K562 (cell line): ENCODE measurements at regions not wholly inside any gene's neighbourhood (a gene's known extent, or its start where the extent isn't known, plus 50 kb on each side); places are given as distances from the start of the nearest gene placed in this dataset.

Source experiments
- ATAC-seq: fragments of 200-7000 bp; cut with Tn5 transposase; 3 replicates; pipeline ENCODE4 v1.9.1; 2020; ENCODE audit warnings: moderate library complexity
- BruUV-seq: library from RNA; stranded (reverse); fragments of 400-500 nt; replicated peaks from 2 replicates; lab custom pipeline; 2021; lab: Mats Ljungman, UMichigan
- CTCF ChIA-PET: fragments of 300-600 bp; formaldehyde crosslinking; extraction: SDS; loops from one replicate; lab custom pipeline; 2021; ENCODE audit warnings: low intra/inter-chr PET ratio; lab: Yijun Ruan, JAX
- POLR2A ChIA-PET: fragments of 300-600, 350-650 bp; sonication (Branson Sonifier 250); formaldehyde crosslinking; extraction: SDS; loops from one replicate; lab custom pipeline; 2021; ENCODE audit warnings: antibody characterized with exemption, inconsistent platforms; lab: Yijun Ruan, JAX
- DNase-seq, 4 experiments: peaks; one replicate each; pipeline versions ENCODE4 v3.0.0 to v3.0.0-alpha.2; 2011 to 2018; ENCODE audit warnings: low spot score in 3 of 4, mixed read lengths in 3 of 4; ENCODE audit errors: extremely low read depth in 1 of 4
- FAIRE-seq: peaks from 2 replicates; lab custom pipeline; 2011; peaks lifted over from hg19 to GRCh38; lab: Jason Lieb, UNC
- H2AFZ ChIP-seq: 2 replicates; pipeline ENCODE4 v1.6.0; 2011; ENCODE audit warnings: low read depth, low read length, control low read depth, inconsistent platforms
- H3K27ac ChIP-seq: fragments of 200-600 bp; 3 replicates; pipeline ENCODE4 v1.8.0; 2011; ENCODE audit warnings: low read depth, mild to moderate bottlenecking, control low read depth, inconsistent platforms, low read length, moderate library complexity, mixed read lengths; ENCODE audit errors: extremely low read depth
- H3K27me3 ChIP-seq, 2 experiments: fragments of 300-600 bp in 1 of 2; 2 replicates in 1 of 2; 3 replicates in 1 of 2; pipeline versions ENCODE4 v1.6.0 to v1.8.0; 2011; ENCODE audit warnings: inconsistent platforms in 2 of 2, low read length in 2 of 2, mild to moderate bottlenecking in 1 of 2, mixed read lengths in 1 of 2, moderate library complexity in 1 of 2; ENCODE audit not compliant: control insufficient read depth in 2 of 2, insufficient read depth in 2 of 2
- H3K36me3 ChIP-seq: fragments of 300-600 bp; 3 replicates; pipeline ENCODE4 v1.8.0; 2011; ENCODE audit warnings: mild to moderate bottlenecking, low read length, inconsistent platforms; ENCODE audit not compliant: control insufficient read depth, insufficient read depth
- H3K4me1 ChIP-seq, 2 experiments: fragments of 200-600 bp in 1 of 2; replicated peaks in 1 of 2; 2 replicates in 1 of 2; 3 replicates in 1 of 2; pipeline versions ENCODE4 v1.5.1 to v1.8.0; 2011; ENCODE audit warnings: inconsistent platforms in 2 of 2, low read length in 2 of 2, mild to moderate bottlenecking in 1 of 2, mixed read lengths in 1 of 2, moderate library complexity in 1 of 2; ENCODE audit not compliant: control insufficient read depth in 2 of 2, insufficient read depth in 2 of 2
- H3K4me2 ChIP-seq: 2 replicates; pipeline ENCODE4 v1.6.1; 2011; ENCODE audit warnings: low read length, control low read depth, inconsistent platforms, mixed read lengths; ENCODE audit not compliant: insufficient read depth
- H3K4me3 ChIP-seq: fragments of 200-600 bp; sonication (generic), shearing (Covaris generic); 2 replicates; pipeline ENCODE4 v1.5.1; 2016; ENCODE audit warnings: control low read depth, inconsistent platforms
- H3K79me2 ChIP-seq: fragments of 200-600 bp; 3 replicates; pipeline ENCODE4 v1.8.0; 2011; ENCODE audit warnings: low read length, inconsistent platforms; ENCODE audit not compliant: control insufficient read depth, insufficient read depth
- H3K9ac ChIP-seq, 2 experiments: 2 replicates each; pipeline versions ENCODE4 v1.6.0 to v1.6.1; 2011; ENCODE audit warnings: low read depth in 2 of 2, low read length in 2 of 2, control low read depth in 1 of 2, inconsistent platforms in 1 of 2, mild to moderate bottlenecking in 1 of 2, mixed read lengths in 1 of 2; ENCODE audit not compliant: insufficient read depth in 1 of 2
- H3K9me1 ChIP-seq: one replicate; pipeline ENCODE4 v1.6.0; 2011; ENCODE audit warnings: inconsistent platforms, mild to moderate bottlenecking, low read length, moderate library complexity; ENCODE audit not compliant: control insufficient read depth, insufficient read depth
- H3K9me3 ChIP-seq: replicated peaks from 2 replicates; pipeline ENCODE4 v1.5.1; 2011; ENCODE audit warnings: low read depth, low read length, inconsistent platforms; ENCODE audit not compliant: control insufficient read depth, insufficient read depth
- H4K20me1 ChIP-seq: replicated peaks from 2 replicates; pipeline ENCODE4 v1.6.1; 2011; ENCODE audit warnings: low read length, inconsistent platforms, mixed read lengths; ENCODE audit not compliant: control insufficient read depth, insufficient read depth
- CHD7 ChIP-seq: fragments of 200-600 bp; sonication (generic); IDR thresholded peaks from one replicate; pipeline ENCODE4 v1.6.1; 2012; ENCODE audit warnings: mild to moderate bottlenecking, low read depth, low read length, inconsistent platforms
- FOXA1 ChIP-seq: fragments of 450-650 bp; IDR thresholded peaks from 2 replicates; pipeline ENCODE4 v1.6.1; 2016; ENCODE audit warnings: mild to moderate bottlenecking, borderline replicate concordance
- GTF2E2 ChIP-seq: fragments of 200-800 bp; sonication (Bioruptor generic); IDR thresholded peaks from 2 replicates; pipeline ENCODE4 v1.6.1; 2016; ENCODE audit warnings: missing genetic modification characterization, missing compliant biosample characterization
- ZEB2 ChIP-seq: fragments of 450-650 bp; IDR thresholded peaks from 2 replicates; pipeline ENCODE4 v1.6.1; 2016
- ZNF184 ChIP-seq: sonication (generic); formaldehyde crosslinking; IDR thresholded peaks from 2 replicates; pipeline ENCODE4 v1.5.0; 2020; ENCODE audit warnings: missing genetic modification reagents
- ZNF263 ChIP-seq: sonication (generic); formaldehyde crosslinking; IDR thresholded peaks from 2 replicates; pipeline ENCODE4 v1.8.0; 2022; ENCODE audit warnings: mild to moderate bottlenecking, missing genetic modification reagents, borderline replicate concordance
- ZNF589 ChIP-seq: fragments of 200-800 bp; sonication (Bioruptor generic); IDR thresholded peaks from 2 replicates; pipeline ENCODE4 v1.6.1; 2016; ENCODE audit warnings: low read depth, missing genetic modification characterization, missing compliant biosample characterization
- WGBS: fragments of 100-300 bp; shearing (Covaris generic); methylation state at CpG from one replicate; pipeline ENCODE4 v1.1.6; 2016; ENCODE audit warnings: low coverage, mixed read lengths; ENCODE audit not compliant: insufficient coverage; ENCODE audit errors: missing lambda C conversion rate; 5-methylcytosine and 5-hydroxymethylcytosine counted together
- in situ Hi-C: fragments of 300-500 bp; cut with MboI; formaldehyde crosslinking; loops from 4 replicates; pipeline ENCODE4 v1.15.0; 2018; ENCODE audit warnings: inconsistent platforms, mixed read lengths
- intact Hi-C: fragments of 100-400 bp; cut with micrococcal nuclease; formaldehyde crosslinking; loops from 2 replicates; pipeline ENCODE4 v1.14.2; 2022

- POLR2A ChIA-PET, result no interaction called here
- intact Hi-C loops (no loop called here), in situ Hi-C loops (no loop called here)
- Histone ChIP-seq H3K79me2 (no peaks in the 10 kb centered on the region), H3K9me1 (no peaks in the 10 kb centered on the region), H4K20me1 (no peaks in the 10 kb centered on the region), H3K9me3 (no peaks in the 10 kb centered on the region), H3K4me3 (no peak overlapping the region), H3K27ac (no peak overlapping the region), H3K4me1 (no peaks in the 10 kb centered on the region), H3K4me2 (no peak overlapping the region), H3K36me3 (no peaks in the 10 kb centered on the region), H2AFZ (no peak overlapping the region), H3K9ac (no peak overlapping the region), H3K27me3 (no peaks in the 10 kb centered on the region)
- ATAC-seq (no peak), FAIRE-seq (no peak), DNase-seq (no peak)
- CTCF ChIA-PET, result no interaction called here
- no TSS peak for BruUV-seq
- no peak for TF ChIP-seq GTF2E2 (tag)
- TF ChIP-seq ZEB2, result no peak
Observed at GRCh38 chr9:102032614-102033013, 294.2 kb upstream of the GRIN3A start.

DNA sequence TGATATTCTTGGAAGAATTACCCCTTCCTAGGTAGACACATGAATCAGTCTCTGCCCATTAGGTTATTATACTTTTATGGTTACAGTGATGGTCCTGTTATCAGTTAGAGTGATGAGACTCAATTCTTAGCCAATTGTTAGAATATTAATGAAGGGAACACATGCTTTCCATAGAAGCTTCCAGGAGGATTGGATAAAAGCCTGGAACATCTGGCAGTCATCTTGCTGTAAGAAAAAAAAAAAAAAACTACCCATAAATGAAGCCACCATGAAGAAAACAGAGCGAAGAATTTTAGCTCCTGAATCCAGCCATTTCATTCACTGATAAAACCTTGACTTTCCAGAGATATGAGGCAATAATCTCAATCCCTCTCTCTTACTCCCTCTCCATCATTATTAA is 262.5 kb upstream of the GRIN3A start:
- WGBS, result 0% methylated on average over 1 of the region's 1 CpG
- in situ Hi-C loops, result no loop called here
- TF ChIP-seq FOXA1 (no peak), CHD7 (no peak), ZNF184 (CRISPR knock-in tag) (no peak), ZNF589 (CRISPR knock-in tag) (no peak), ZNF263 (CRISPR knock-in tag) (no peak)

More for the DNA sequence above, 262.5 kb upstream of the GRIN3A start:
- Histone ChIP-seq H3K4me1 (no peaks in the 10 kb centered on the region), H3K36me3 (no peaks in the 10 kb centered on the region), H3K4me2 (no peak overlapping the region), H3K79me2 (no peaks in the 10 kb centered on the region), H3K27me3 (no peaks in the 10 kb centered on the region), H4K20me1 (no peaks in the 10 kb centered on the region), H3K9ac (no peak overlapping the region), H3K9me3 (no peaks in the 10 kb centered on the region), H3K4me3 (no peak overlapping the region), H3K9me1 (no peaks in the 10 kb centered on the region), H2AFZ (no peak overlapping the region), H3K27ac (no peak overlapping the region)
- intact Hi-C loops, result no loop called here
- POLR2A ChIA-PET, result no interaction called here
- BruUV-seq, result no TSS peak
- CTCF ChIA-PET, result no interaction called here
- DNase-seq (no peak), ATAC-seq (no peak), FAIRE-seq (no peak)
